ENCODE measurements at regions not wholly inside any gene's neighbourhood (a gene's known extent, or its start where the extent isn't known, plus 50 kb on each side); places are given as distances from the start of the nearest gene placed in this dataset.

DNA sequence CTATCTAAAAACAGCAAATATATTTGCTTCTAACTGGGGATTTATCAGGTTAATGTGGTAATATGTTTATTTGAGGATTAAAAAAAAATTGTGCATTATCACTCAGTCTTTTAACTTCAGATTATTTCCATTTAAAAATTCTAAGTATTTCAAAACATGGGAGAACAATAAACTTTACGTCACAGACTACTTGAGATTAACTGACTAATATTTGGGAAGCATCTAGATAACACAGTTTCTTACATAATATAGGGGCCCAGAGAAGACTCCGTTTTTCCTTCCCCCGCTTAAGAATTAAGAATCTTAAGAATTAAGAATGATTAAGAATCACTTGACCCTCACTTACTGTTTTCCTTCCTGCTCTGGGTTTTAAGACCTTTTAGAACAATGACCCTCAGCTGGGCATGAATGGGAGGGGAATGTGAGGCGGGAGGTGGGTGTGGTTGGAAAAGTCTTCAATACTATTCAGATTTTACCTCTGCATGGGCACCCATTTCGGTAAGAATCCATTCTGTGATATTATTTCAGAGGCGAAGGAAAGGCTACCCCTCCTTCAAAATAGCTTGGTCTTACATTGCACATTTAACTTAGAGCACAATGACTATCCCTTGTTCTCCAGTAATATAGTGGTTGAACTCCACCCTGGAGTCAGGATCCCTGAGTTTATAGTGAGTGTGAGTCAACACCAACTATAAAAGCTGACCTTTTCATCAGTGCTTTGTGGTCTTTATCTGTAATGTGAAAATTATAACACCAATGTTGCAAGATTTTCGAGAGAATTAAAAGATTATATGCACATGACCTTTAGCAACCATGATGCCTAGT lies 821.3 kb downstream of the USP25 start:
- TF ChIP-seq, protein P1, sequence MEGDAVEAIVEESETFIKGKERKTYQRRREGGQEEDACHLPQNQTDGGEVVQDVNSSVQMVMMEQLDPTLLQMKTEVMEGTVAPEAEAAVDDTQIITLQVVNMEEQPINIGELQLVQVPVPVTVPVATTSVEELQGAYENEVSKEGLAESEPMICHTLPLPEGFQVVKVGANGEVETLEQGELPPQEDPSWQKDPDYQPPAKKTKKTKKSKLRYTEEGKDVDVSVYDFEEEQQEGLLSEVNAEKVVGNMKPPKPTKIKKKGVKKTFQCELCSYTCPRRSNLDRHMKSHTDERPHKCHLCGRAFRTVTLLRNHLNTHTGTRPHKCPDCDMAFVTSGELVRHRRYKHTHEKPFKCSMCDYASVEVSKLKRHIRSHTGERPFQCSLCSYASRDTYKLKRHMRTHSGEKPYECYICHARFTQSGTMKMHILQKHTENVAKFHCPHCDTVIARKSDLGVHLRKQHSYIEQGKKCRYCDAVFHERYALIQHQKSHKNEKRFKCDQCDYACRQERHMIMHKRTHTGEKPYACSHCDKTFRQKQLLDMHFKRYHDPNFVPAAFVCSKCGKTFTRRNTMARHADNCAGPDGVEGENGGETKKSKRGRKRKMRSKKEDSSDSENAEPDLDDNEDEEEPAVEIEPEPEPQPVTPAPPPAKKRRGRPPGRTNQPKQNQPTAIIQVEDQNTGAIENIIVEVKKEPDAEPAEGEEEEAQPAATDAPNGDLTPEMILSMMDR (IDR thresholded peaks at IDR 0.05) = no peak
- TF ChIP-seq POLR2A (IDR thresholded peaks at IDR 0.05) = no peak
